Gastrocnemius medialis (tissue), 4 donors: ENCODE measurements at regions not wholly inside any gene's neighbourhood (a gene's known extent, or its start where the extent isn't known, plus 50 kb on each side); places are given as distances from the start of the nearest gene placed in this dataset.

Experiments
- ATAC-seq, 2 donors: fragments of 150-250 bp; one replicate each; pipeline ENCODE4 v1.9.1; 2016
- DNase-seq, 2 donors: peaks; one replicate each; pipeline ENCODE4 v3.0.0-alpha.2; 2019
- H3K27ac ChIP-seq, 4 donors: fragments of 200-600 bp; sonication (generic); 1 replicate in 1 of 4; 2 replicates in 3 of 4; pipeline ENCODE4 v1.5.1; 2016 to 2018; ENCODE audit warnings: mild to moderate bottlenecking in 2 of 4, moderate library complexity in 1 of 4
- H3K27me3 ChIP-seq, 3 donors: fragments of 200-600 bp; sonication (generic) in 2 of 3; 1 replicate in 1 of 3; 2 replicates in 2 of 3; pipeline versions ENCODE4 v1.5.1 to v1.6.0; 2016 to 2019; ENCODE audit warnings: mild to moderate bottlenecking in 1 of 3, moderate library complexity in 1 of 3
- H3K36me3 ChIP-seq, 2 donors: fragments of 200-600 bp; sonication (generic) in 1 of 2; one replicate each; pipeline ENCODE4 v1.5.1; 2017 to 2018
- H3K4me1 ChIP-seq, 2 donors: fragments of 200-600 bp; sonication (generic) in 1 of 2; one replicate each; pipeline ENCODE4 v1.5.1; 2016 to 2017; ENCODE audit warnings: mild to moderate bottlenecking in 2 of 2
- H3K4me3 ChIP-seq, 4 donors: fragments of 200-600 bp; sonication (generic) in 3 of 4; 1 replicate in 1 of 4; 2 replicates in 3 of 4; pipeline ENCODE4 v1.5.1; 2016 to 2019; ENCODE audit warnings: mild to moderate bottlenecking in 2 of 4
- H3K9me3 ChIP-seq, 3 donors: fragments of 200-600 bp; sonication (generic) in 2 of 3; 1 replicate in 1 of 3; 2 replicates in 2 of 3; pipeline ENCODE4 v1.5.1; 2016 to 2019
- CTCF ChIP-seq, 5 experiments: fragments of 450-650 bp in 3 of 5; fragments of 200-600 bp in 2 of 5; sonication (generic) in 2 of 5; IDR thresholded peaks in 4 of 5; conservative IDR thresholded peaks in 1 of 5; 1 replicate in 4 of 5; 2 replicates in 1 of 5; pipeline ENCODE4 v1.5.1; 2016 to 2019; ENCODE audit warnings: antibody characterized with exemption in 5 of 5, mild to moderate bottlenecking in 3 of 5, moderate library complexity in 3 of 5
- POLR2A ChIP-seq, 2 donors: fragments of 450-650 bp; IDR thresholded peaks; one replicate each; pipeline ENCODE4 v1.6.1; 2017; ENCODE audit warnings: antibody characterized with exemption in 2 of 2, mild to moderate bottlenecking in 2 of 2, moderate library complexity in 2 of 2
- in situ Hi-C, 4 donors: fragments of 200-750 bp; cut with MboI; loops; one replicate each; pipeline versions ENCODE4 v1.15.0 to v1.8.0; 2017; ENCODE audit warnings: low sequenced_read_pairs in 4 of 4
- intact Hi-C: fragments of 100-400 bp; cut with DNase I; formaldehyde crosslinking; loops from one replicate; pipeline ENCODE4 v1.15.1; 2023; ENCODE audit warnings: low total_unique reads

- Histone ChIP-seq H3K27ac (no peak overlapping the region), H3K4me1 (peaks cover 3 to 21% of the 10 kb centered on the region in 2 donors), H3K27me3 (no peaks in the 10 kb centered on the region), H3K9me3 (no peaks in the 10 kb centered on the region), H3K36me3 (no peaks in the 10 kb centered on the region), H3K4me3 (no peak overlapping the region)
- in situ Hi-C loops = no loop called here
- TF ChIP-seq POLR2A (IDR thresholded peaks at IDR 0.05) (no peak), CTCF (IDR thresholded peaks at IDR 0.05 in 4 of 5, conservative IDR thresholded peaks at IDR 0.05 in 1 of 5) (no peak)
- DNase-seq (no peak), ATAC-seq (no peak)
- intact Hi-C loops = loop anchor here (2.0 kb wide), 1 partner anchor 17 kb away; no protein-coding TSS in a partner anchor
These were observed 162.8 kb upstream of the TPM1 start for GRCh38 chr15:62879770-62880169.

GRCh38 chr15:62880278-62880677 is 162.3 kb upstream of the TPM1 start:
- H3K27ac ChIP-seq = no peak overlapping the region
- TF ChIP-seq CTCF (IDR thresholded peaks at IDR 0.05 in 4 of 5, conservative IDR thresholded peaks at IDR 0.05 in 1 of 5) = no peak
- TF ChIP-seq POLR2A (IDR thresholded peaks at IDR 0.05) = no peak
- H3K4me3 ChIP-seq = no peak overlapping the region
- ATAC-seq (peak in 1 of 2 donors; percentile 60), DNase-seq (no peak)
- H3K36me3 ChIP-seq = no peaks in the 10 kb centered on the region
- in situ Hi-C loops = no loop called here
- peaks cover 3 to 21% of the 10 kb centered on the region in 2 donors for H3K4me1 ChIP-seq
- intact Hi-C loops = loop anchor here (2.0 kb wide), 1 partner anchor 17 kb away; no protein-coding TSS in a partner anchor
- no peaks in the 10 kb centered on the region for H3K9me3 ChIP-seq
- no peaks in the 10 kb centered on the region for H3K27me3 ChIP-seq

GRCh38 chr15:62881056-62881455 is 161.5 kb upstream of the TPM1 start:
- Histone ChIP-seq H3K27me3 (no peaks in the 10 kb centered on the region), H3K27ac (no peak overlapping the region), H3K9me3 (no peaks in the 10 kb centered on the region), H3K4me3 (no peak overlapping the region), H3K4me1 (peaks cover 3 to 21% of the 10 kb centered on the region in 2 donors), H3K36me3 (no peaks in the 10 kb centered on the region)
- DNase-seq = no peak
- intact Hi-C loops (loop anchor here (2.0 kb wide), 1 partner anchor 16 kb away; no protein-coding TSS in a partner anchor), in situ Hi-C loops (no loop called here)
- TF ChIP-seq POLR2A (IDR thresholded peaks at IDR 0.05) (no peak), CTCF (IDR thresholded peaks at IDR 0.05 in 4 of 5, conservative IDR thresholded peaks at IDR 0.05 in 1 of 5) (no peak)
- peak in 1 of 2 donors; percentile 66 for ATAC-seq

DNA sequence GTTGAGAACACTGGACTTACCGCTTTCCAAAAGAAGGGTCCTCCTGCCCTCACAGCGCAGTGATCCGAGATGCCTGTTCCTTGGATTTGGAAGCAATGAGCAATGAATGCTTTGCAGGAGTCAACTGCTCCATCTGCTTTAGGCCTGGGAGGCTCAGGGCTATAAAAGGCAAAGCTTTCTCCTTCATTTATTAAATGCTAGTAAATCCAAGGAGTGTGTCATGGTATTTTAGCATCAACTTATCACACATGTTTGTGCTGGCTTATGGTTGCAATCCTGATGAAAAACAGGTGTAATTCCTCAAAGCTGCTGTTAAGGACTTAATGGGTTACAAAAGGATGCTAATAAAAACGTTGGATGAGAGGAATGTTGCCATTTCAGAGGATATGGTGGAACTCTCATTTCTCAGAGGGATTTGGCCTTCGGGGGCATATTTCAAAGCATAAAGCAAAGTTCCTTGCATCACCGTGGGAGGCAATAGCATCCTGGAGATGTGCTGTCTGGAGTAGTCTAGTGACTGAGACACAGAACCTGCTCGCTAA is 158.5 kb upstream of the TPM1 start:
- Histone ChIP-seq H3K27ac (no peak overlapping the region), H3K4me1 (peaks cover 7 to 24% of the 10 kb centered on the region in 2 donors), H3K9me3 (no peaks in the 10 kb centered on the region), H3K27me3 (no peaks in the 10 kb centered on the region), H3K4me3 (no peak overlapping the region), H3K36me3 (no peaks in the 10 kb centered on the region)
- no peak for TF ChIP-seq POLR2A (IDR thresholded peaks at IDR 0.05)
- TF ChIP-seq CTCF (IDR thresholded peaks at IDR 0.05 in 4 of 5, conservative IDR thresholded peaks at IDR 0.05 in 1 of 5) = no peak
- in situ Hi-C loops (no loop called here), intact Hi-C loops (no loop called here)
- DNase-seq (no peak), ATAC-seq (no peak)
